ENCODE measurements at regions not wholly inside any gene's neighbourhood (a gene's known extent, or its start where the extent isn't known, plus 50 kb on each side); places are given as distances from the start of the nearest gene placed in this dataset.

GRCh38 chr2:116724550-116724949 lies 1089.9 kb upstream of the DDX18 start:
- no peak for TF ChIP-seq CEBPB (IDR thresholded peaks at IDR 0.05; ENCODE audit: low read depth)
- TF ChIP-seq CTCF (IDR thresholded peaks at IDR 0.05 in 2 of 3, conservative IDR thresholded peaks at IDR 0.05 in 1 of 3; ENCODE audit: borderline replicate concordance in 1 of 3, insufficient read depth in 1 of 3, low read depth in 2 of 3, low read length in 2 of 3), result no peak
